ENCODE measurements at regions not wholly inside any gene's neighbourhood (a gene's known extent, or its start where the extent isn't known, plus 50 kb on each side); places are given as distances from the start of the nearest gene placed in this dataset.

- Histone ChIP-seq H3K4me3 (ENCODE audit: low read depth in 1 of 5, low read length in 5 of 5) (no peak overlapping the region), H3K9me3 (ENCODE audit: control insufficient read depth in 5 of 5, low read length in 5 of 5) (peaks cover 3 to 10% (median 4%) of the 10 kb centered on the region in 5 donors), H3K4me1 (ENCODE audit: control insufficient read depth in 5 of 5, insufficient read depth in 5 of 5, low read length in 5 of 5) (peaks cover 0 to 9% (median 4%) of the 10 kb centered on the region in 5 donors), H3K36me3 (ENCODE audit: control insufficient read depth in 5 of 5, insufficient read depth in 5 of 5, low read length in 5 of 5) (no peaks in the 10 kb centered on the region), H3K27me3 (ENCODE audit: control insufficient read depth in 5 of 5, insufficient read depth in 4 of 5, low read length in 5 of 5) (peaks cover 0 to 4% (median 0%) of the 10 kb centered on the region in 5 donors), H3K27ac (ENCODE audit: low read depth, low read length) (no peak overlapping the region), H3K9ac (ENCODE audit: low read length in 5 of 5) (no peak overlapping the region)
Measured at GRCh38 chr5:5687113-5687512, 264.6 kb downstream of the ICE1 start.

GRCh38 chr5:5686356-5686755 is 263.9 kb downstream of the ICE1 start:
- no peak overlapping the region for H3K27ac ChIP-seq (ENCODE audit: low read depth, low read length)
- H3K9ac ChIP-seq (ENCODE audit: low read length in 5 of 5) = no peak overlapping the region
- no peaks in the 10 kb centered on the region for H3K36me3 ChIP-seq (ENCODE audit: control insufficient read depth in 5 of 5, insufficient read depth in 5 of 5, low read length in 5 of 5)
- H3K4me1 ChIP-seq (ENCODE audit: control insufficient read depth in 5 of 5, insufficient read depth in 5 of 5, low read length in 5 of 5) = peaks cover 0 to 9% (median 4%) of the 10 kb centered on the region in 5 donors
- peaks cover 3 to 10% (median 4%) of the 10 kb centered on the region in 5 donors for H3K9me3 ChIP-seq (ENCODE audit: control insufficient read depth in 5 of 5, low read length in 5 of 5)
- H3K4me3 ChIP-seq (ENCODE audit: low read depth in 1 of 5, low read length in 5 of 5) = no peak overlapping the region
- peaks cover 0 to 4% (median 0%) of the 10 kb centered on the region in 5 donors for H3K27me3 ChIP-seq (ENCODE audit: control insufficient read depth in 5 of 5, insufficient read depth in 4 of 5, low read length in 5 of 5)

GRCh38 chr5:5685737-5686136 is 263.3 kb downstream of the ICE1 start:
- Histone ChIP-seq H3K4me3 (ENCODE audit: low read depth in 1 of 5, low read length in 5 of 5) (no peak overlapping the region), H3K4me1 (ENCODE audit: control insufficient read depth in 5 of 5, insufficient read depth in 5 of 5, low read length in 5 of 5) (peaks cover 0 to 9% (median 4%) of the 10 kb centered on the region in 5 donors), H3K36me3 (ENCODE audit: control insufficient read depth in 5 of 5, insufficient read depth in 5 of 5, low read length in 5 of 5) (no peaks in the 10 kb centered on the region)

GRCh38 chr5:5683174-5683573 is 260.7 kb downstream of the ICE1 start:
- Histone ChIP-seq H3K4me1 (ENCODE audit: control insufficient read depth in 5 of 5, insufficient read depth in 5 of 5, low read length in 5 of 5) (peaks cover 0 to 3% (median under 1%) of the 10 kb centered on the region in 5 donors), H3K36me3 (ENCODE audit: control insufficient read depth in 5 of 5, insufficient read depth in 5 of 5, low read length in 5 of 5) (no peaks in the 10 kb centered on the region), H3K27me3 (ENCODE audit: control insufficient read depth in 5 of 5, insufficient read depth in 4 of 5, low read length in 5 of 5) (no peaks in the 10 kb centered on the region), H3K4me3 (ENCODE audit: low read depth in 1 of 5, low read length in 5 of 5) (no peak overlapping the region), H3K9me3 (ENCODE audit: control insufficient read depth in 5 of 5, low read length in 5 of 5) (peaks cover 3 to 10% (median 4%) of the 10 kb centered on the region in 5 donors), H3K9ac (ENCODE audit: low read length in 5 of 5) (no peak overlapping the region), H3K27ac (ENCODE audit: low read depth, low read length) (no peak overlapping the region)

More at GRCh38 chr5:5685737-5686136, 263.3 kb downstream of the ICE1 start:
- Histone ChIP-seq H3K9ac (ENCODE audit: low read length in 5 of 5) (no peak overlapping the region), H3K27me3 (ENCODE audit: control insufficient read depth in 5 of 5, insufficient read depth in 4 of 5, low read length in 5 of 5) (peaks cover 0 to 4% (median 0%) of the 10 kb centered on the region in 5 donors), H3K9me3 (ENCODE audit: control insufficient read depth in 5 of 5, low read length in 5 of 5) (peaks cover 3 to 10% (median 4%) of the 10 kb centered on the region in 5 donors), H3K27ac (ENCODE audit: low read depth, low read length) (no peak overlapping the region)

GRCh38 chr5:5678909-5679308 is 256.4 kb downstream of the ICE1 start:
- Histone ChIP-seq H3K27me3 (ENCODE audit: control insufficient read depth in 5 of 5, insufficient read depth in 4 of 5, low read length in 5 of 5) (no peaks in the 10 kb centered on the region), H3K27ac (ENCODE audit: low read depth, low read length) (no peak overlapping the region), H3K4me1 (ENCODE audit: control insufficient read depth in 5 of 5, insufficient read depth in 5 of 5, low read length in 5 of 5) (peaks cover 0 to 9% (median 0%) of the 10 kb centered on the region in 5 donors), H3K9me3 (ENCODE audit: control insufficient read depth in 5 of 5, low read length in 5 of 5) (peaks cover 3 to 14% (median 4%) of the 10 kb centered on the region in 5 donors), H3K36me3 (ENCODE audit: control insufficient read depth in 5 of 5, insufficient read depth in 5 of 5, low read length in 5 of 5) (no peaks in the 10 kb centered on the region), H3K9ac (ENCODE audit: low read length in 5 of 5) (no peak overlapping the region), H3K4me3 (ENCODE audit: low read depth in 1 of 5, low read length in 5 of 5) (no peak overlapping the region)

- H3K4me3 ChIP-seq (ENCODE audit: low read depth in 1 of 5, low read length in 5 of 5) = no peak overlapping the region
- H3K27me3 ChIP-seq (ENCODE audit: control insufficient read depth in 5 of 5, insufficient read depth in 4 of 5, low read length in 5 of 5) = no peaks in the 10 kb centered on the region
- H3K4me1 ChIP-seq (ENCODE audit: control insufficient read depth in 5 of 5, insufficient read depth in 5 of 5, low read length in 5 of 5) = peaks cover 0 to 9% (median 0%) of the 10 kb centered on the region in 5 donors
- no peaks in the 10 kb centered on the region for H3K36me3 ChIP-seq (ENCODE audit: control insufficient read depth in 5 of 5, insufficient read depth in 5 of 5, low read length in 5 of 5)
- H3K9ac ChIP-seq (ENCODE audit: low read length in 5 of 5) = no peak overlapping the region
- peaks cover 0 to 4% (median 0%) of the 10 kb centered on the region in 5 donors for H3K9me3 ChIP-seq (ENCODE audit: control insufficient read depth in 5 of 5, low read length in 5 of 5)
- no peak overlapping the region for H3K27ac ChIP-seq (ENCODE audit: low read depth, low read length)
Measured at GRCh38 chr5:5677738-5678137, 255.3 kb downstream of the ICE1 start.

- Histone ChIP-seq H3K9ac (ENCODE audit: low read length in 5 of 5) (no peak overlapping the region), H3K4me3 (ENCODE audit: low read depth in 1 of 5, low read length in 5 of 5) (no peak overlapping the region), H3K36me3 (ENCODE audit: control insufficient read depth in 5 of 5, insufficient read depth in 5 of 5, low read length in 5 of 5) (no peaks in the 10 kb centered on the region), H3K27ac (ENCODE audit: low read depth, low read length) (no peak overlapping the region), H3K27me3 (ENCODE audit: control insufficient read depth in 5 of 5, insufficient read depth in 4 of 5, low read length in 5 of 5) (no peaks in the 10 kb centered on the region), H3K4me1 (ENCODE audit: control insufficient read depth in 5 of 5, insufficient read depth in 5 of 5, low read length in 5 of 5) (peaks cover 0 to 9% (median 0%) of the 10 kb centered on the region in 5 donors), H3K9me3 (ENCODE audit: control insufficient read depth in 5 of 5, low read length in 5 of 5) (peaks cover 0 to 4% (median 0%) of the 10 kb centered on the region in 5 donors)
Measured at GRCh38 chr5:5676218-5676617, 253.7 kb downstream of the ICE1 start.

- Histone ChIP-seq H3K4me1 (ENCODE audit: control insufficient read depth in 5 of 5, insufficient read depth in 5 of 5, low read length in 5 of 5) (peaks cover 0 to 9% (median 0%) of the 10 kb centered on the region in 5 donors), H3K27ac (ENCODE audit: low read depth, low read length) (no peak overlapping the region)
Measured at GRCh38 chr5:5675511-5675910, 253.0 kb downstream of the ICE1 start.

GRCh38 chr5:5671823-5672222 is 249.3 kb downstream of the ICE1 start:
- Histone ChIP-seq H3K4me1 (ENCODE audit: control insufficient read depth in 5 of 5, insufficient read depth in 5 of 5, low read length in 5 of 5) (peaks cover 0 to 9% (median 0%) of the 10 kb centered on the region in 5 donors), H3K27ac (ENCODE audit: low read depth, low read length) (no peak overlapping the region), H3K4me3 (ENCODE audit: low read depth in 1 of 5, low read length in 5 of 5) (no peak overlapping the region), H3K27me3 (ENCODE audit: control insufficient read depth in 5 of 5, insufficient read depth in 4 of 5, low read length in 5 of 5) (no peaks in the 10 kb centered on the region), H3K36me3 (ENCODE audit: control insufficient read depth in 5 of 5, insufficient read depth in 5 of 5, low read length in 5 of 5) (no peaks in the 10 kb centered on the region), H3K9me3 (ENCODE audit: control insufficient read depth in 5 of 5, low read length in 5 of 5) (no peaks in the 10 kb centered on the region), H3K9ac (ENCODE audit: low read length in 5 of 5) (no peak overlapping the region)

More at GRCh38 chr5:5675511-5675910, 253.0 kb downstream of the ICE1 start:
- Histone ChIP-seq H3K9ac (ENCODE audit: low read length in 5 of 5) (no peak overlapping the region), H3K9me3 (ENCODE audit: control insufficient read depth in 5 of 5, low read length in 5 of 5) (peaks cover 0 to 4% (median 0%) of the 10 kb centered on the region in 5 donors), H3K4me3 (ENCODE audit: low read depth in 1 of 5, low read length in 5 of 5) (no peak overlapping the region), H3K36me3 (ENCODE audit: control insufficient read depth in 5 of 5, insufficient read depth in 5 of 5, low read length in 5 of 5) (no peaks in the 10 kb centered on the region), H3K27me3 (ENCODE audit: control insufficient read depth in 5 of 5, insufficient read depth in 4 of 5, low read length in 5 of 5) (no peaks in the 10 kb centered on the region)

GRCh38 chr5:5667136-5667554 is 244.7 kb downstream of the ICE1 start:
- H3K4me1 ChIP-seq (ENCODE audit: control insufficient read depth in 5 of 5, insufficient read depth in 5 of 5, low read length in 5 of 5) = no peaks in the 10 kb centered on the region
- no peaks in the 10 kb centered on the region for H3K9me3 ChIP-seq (ENCODE audit: control insufficient read depth in 5 of 5, low read length in 5 of 5)
- no peaks in the 10 kb centered on the region for H3K27me3 ChIP-seq (ENCODE audit: control insufficient read depth in 5 of 5, insufficient read depth in 4 of 5, low read length in 5 of 5)
- H3K36me3 ChIP-seq (ENCODE audit: control insufficient read depth in 5 of 5, insufficient read depth in 5 of 5, low read length in 5 of 5) = no peaks in the 10 kb centered on the region
- H3K27ac ChIP-seq (ENCODE audit: low read depth, low read length) = no peak overlapping the region
- H3K4me3 ChIP-seq (ENCODE audit: low read depth in 1 of 5, low read length in 5 of 5) = no peak overlapping the region
- H3K9ac ChIP-seq (ENCODE audit: low read length in 5 of 5) = no peak overlapping the region

Measured in subcutaneous abdominal adipose tissue (tissue), 5 donors.